ENCODE measurements at regions not wholly inside any gene's neighbourhood (a gene's known extent, or its start where the extent isn't known, plus 50 kb on each side); places are given as distances from the start of the nearest gene placed in this dataset.
A peak's percentile ranks its signal among the peaks of the same experiment; 100 is the strongest.

DNA sequence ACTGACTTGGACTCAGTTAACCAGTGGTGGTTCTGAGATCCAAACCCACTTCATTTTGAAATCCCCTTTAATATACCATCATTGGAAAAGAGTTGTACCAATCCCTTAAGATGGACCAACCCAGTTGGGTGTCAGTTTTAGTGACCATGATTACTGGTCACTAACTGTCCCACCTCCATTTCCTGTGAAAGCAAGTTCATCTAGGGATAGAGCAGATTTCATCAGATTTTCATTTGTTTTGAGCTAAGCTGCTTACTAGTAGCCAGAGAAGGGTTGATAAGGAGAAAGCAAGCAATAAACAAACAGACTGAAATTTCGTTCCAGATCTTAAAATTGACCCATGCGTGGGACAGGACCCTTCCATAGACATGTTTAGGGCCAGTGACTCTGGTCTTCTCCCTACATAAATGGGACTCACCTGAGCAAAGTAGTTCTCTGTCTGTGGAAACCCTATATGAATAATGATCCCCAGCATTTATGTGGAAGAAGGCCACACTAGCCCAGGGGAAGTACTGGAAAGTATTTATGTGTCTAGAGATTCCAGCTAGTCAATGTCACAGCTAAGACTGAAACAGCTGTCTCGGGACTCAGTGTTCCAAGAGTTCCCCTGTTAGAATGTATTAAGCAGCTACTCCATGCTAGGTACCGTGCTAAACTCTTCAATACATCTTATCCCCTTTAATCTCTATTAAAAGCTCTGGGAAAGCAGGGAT lies 196.0 kb upstream of the BCL6 start:
- Histone ChIP-seq H4K20me1 (ENCODE audit: insufficient read depth, low read length) (no peaks in the 10 kb centered on the region), H3K36me3 (ENCODE audit: insufficient read depth, low read length) (no peaks in the 10 kb centered on the region), H3K9me3 (ENCODE audit: low read length) (no peaks in the 10 kb centered on the region), H3K27ac (ENCODE audit: low read depth, low read length, poor library complexity, severe bottlenecking) (peak overlapping the region; percentile 99), H2AFZ (ENCODE audit: low read length) (no peak overlapping the region), H3K4me3 (ENCODE audit: low read depth, low read length, poor library complexity, severe bottlenecking) (peak overlapping the region; percentile 69), H3K79me2 (ENCODE audit: insufficient read depth, low read depth, low read length) (peaks cover 45% of the 10 kb centered on the region; the same call in 1 of the 2 replicates), H3K4me1 (ENCODE audit: insufficient read depth, low read length, poor library complexity, severe bottlenecking) (peaks cover 100% of the 10 kb centered on the region), H3K9me2 (ENCODE audit: insufficient read depth, low read length) (no peaks in the 10 kb centered on the region), H3K4me2 (ENCODE audit: low read length) (peak overlapping the region; percentile 95)
- BruUV-seq (replicated peaks): no TSS peak
- POLR2A ChIA-PET: interaction anchor here (1.0 to 20.4 kb wide), 19 partner anchors 5 to 301 kb away, joined by 3 to 1356 read pairs (median 74); partner anchors contain the start of gene BCL6
- intact Hi-C loops (cut with micrococcal nuclease; ENCODE audit: unreplicated experiment): loop anchor here (5.0 to 10.0 kb wide), 2 partner anchors 114 to 814 kb away; no protein-coding TSS in a partner anchor
- no peak for DNase-seq (ENCODE audit: low spot score)
- CTCF ChIA-PET (ENCODE audit: unreplicated experiment): interaction anchor here (0.6 to 3.7 kb wide), 11 partner anchors 15 to 212 kb away, joined by 3 to 13 read pairs (median 6); no protein-coding TSS in a partner anchor
- TF ChIP-seq, protein P1, sequence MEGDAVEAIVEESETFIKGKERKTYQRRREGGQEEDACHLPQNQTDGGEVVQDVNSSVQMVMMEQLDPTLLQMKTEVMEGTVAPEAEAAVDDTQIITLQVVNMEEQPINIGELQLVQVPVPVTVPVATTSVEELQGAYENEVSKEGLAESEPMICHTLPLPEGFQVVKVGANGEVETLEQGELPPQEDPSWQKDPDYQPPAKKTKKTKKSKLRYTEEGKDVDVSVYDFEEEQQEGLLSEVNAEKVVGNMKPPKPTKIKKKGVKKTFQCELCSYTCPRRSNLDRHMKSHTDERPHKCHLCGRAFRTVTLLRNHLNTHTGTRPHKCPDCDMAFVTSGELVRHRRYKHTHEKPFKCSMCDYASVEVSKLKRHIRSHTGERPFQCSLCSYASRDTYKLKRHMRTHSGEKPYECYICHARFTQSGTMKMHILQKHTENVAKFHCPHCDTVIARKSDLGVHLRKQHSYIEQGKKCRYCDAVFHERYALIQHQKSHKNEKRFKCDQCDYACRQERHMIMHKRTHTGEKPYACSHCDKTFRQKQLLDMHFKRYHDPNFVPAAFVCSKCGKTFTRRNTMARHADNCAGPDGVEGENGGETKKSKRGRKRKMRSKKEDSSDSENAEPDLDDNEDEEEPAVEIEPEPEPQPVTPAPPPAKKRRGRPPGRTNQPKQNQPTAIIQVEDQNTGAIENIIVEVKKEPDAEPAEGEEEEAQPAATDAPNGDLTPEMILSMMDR (conservative IDR thresholded peaks at IDR 0.05; ENCODE audit: low read length): no peak
- TF ChIP-seq EZH2phosphoT487 (IDR thresholded peaks at IDR 0.05; ENCODE audit: borderline replicate concordance, low read depth, low read length): no peak

GRCh38 chr3:187941848-187942194 lies 196.6 kb upstream of the BCL6 start:
- intact Hi-C loops (cut with micrococcal nuclease; ENCODE audit: unreplicated experiment): loop anchor here (1.0 to 10.0 kb wide), 6 partner anchors 23 to 813 kb away; no protein-coding TSS in a partner anchor
- Histone ChIP-seq H3K79me2 (ENCODE audit: insufficient read depth, low read depth, low read length) (peaks cover 45% of the 10 kb centered on the region; the same call in 1 of the 2 replicates), H3K27ac (ENCODE audit: low read depth, low read length, poor library complexity, severe bottlenecking) (peak overlapping the region; percentile 99), H4K20me1 (ENCODE audit: insufficient read depth, low read length) (no peaks in the 10 kb centered on the region), H3K4me1 (ENCODE audit: insufficient read depth, low read length, poor library complexity, severe bottlenecking) (peaks cover 100% of the 10 kb centered on the region), H3K36me3 (ENCODE audit: insufficient read depth, low read length) (no peaks in the 10 kb centered on the region), H3K4me2 (ENCODE audit: low read length) (peak overlapping the region; percentile 95), H3K4me3 (ENCODE audit: low read depth, low read length, poor library complexity, severe bottlenecking) (peak overlapping the region; percentile 69), H2AFZ (ENCODE audit: low read length) (no peak overlapping the region), H3K9me2 (ENCODE audit: insufficient read depth, low read length) (no peaks in the 10 kb centered on the region), H3K9me3 (ENCODE audit: low read length) (no peaks in the 10 kb centered on the region)
- no TSS peak for BruUV-seq (replicated peaks)
- TF ChIP-seq, protein P1 (conservative IDR thresholded peaks at IDR 0.05; ENCODE audit: low read length): no peak
- TF ChIP-seq EZH2phosphoT487 (IDR thresholded peaks at IDR 0.05; ENCODE audit: borderline replicate concordance, low read depth, low read length): no peak
- ChIA-PET CTCF (ENCODE audit: unreplicated experiment) (interaction anchor here (0.5 to 3.7 kb wide), 12 partner anchors 15 to 677 kb away, joined by 3 to 13 read pairs (median 6); no protein-coding TSS in a partner anchor), POLR2A (interaction anchor here (0.7 to 20.4 kb wide), 20 partner anchors 6 to 300 kb away, joined by 3 to 1356 read pairs (median 72); partner anchors contain the start of gene BCL6)
- DNase-seq (ENCODE audit: low spot score): no peak
